Astrocyte (in vitro differentiated cells and primary cell): ENCODE measurements at regions not wholly inside any gene's neighbourhood (a gene's known extent, or its start where the extent isn't known, plus 50 kb on each side); places are given as distances from the start of the nearest gene placed in this dataset.

Source experiments
- DNase-seq: peaks from one replicate; pipeline ENCODE4 v3.0.0-alpha.2; 2010; ENCODE audit warnings: low read depth
- FAIRE-seq: peaks from 2 replicates; lab custom pipeline; 2011; peaks lifted over from hg19 to GRCh38; lab: Jason Lieb, UNC
- H2AFZ ChIP-seq: 2 replicates; pipeline ENCODE4 v1.6.0; 2012; ENCODE audit warnings: low read depth, low read length, inconsistent platforms
- H3K27ac ChIP-seq: 2 replicates; pipeline ENCODE4 v1.5.1; 2011; ENCODE audit warnings: low read depth, low read length, inconsistent platforms
- H3K27me3 ChIP-seq: 2 replicates; pipeline ENCODE4 v1.6.0; 2011; ENCODE audit warnings: low read length, inconsistent platforms; ENCODE audit not compliant: insufficient read depth
- H3K36me3 ChIP-seq: 2 replicates; pipeline ENCODE4 v1.5.1; 2011; ENCODE audit warnings: low read length, inconsistent platforms; ENCODE audit not compliant: insufficient read depth
- H3K4me1 ChIP-seq: 2 replicates; pipeline ENCODE4 v1.5.1; 2011; ENCODE audit warnings: low read length, inconsistent platforms; ENCODE audit not compliant: insufficient read depth
- H3K4me2 ChIP-seq: 2 replicates; pipeline ENCODE4 v1.6.0; 2012; ENCODE audit warnings: low read length, inconsistent platforms
- H3K4me3 ChIP-seq: 2 replicates; pipeline ENCODE4 v1.5.1; 2011; ENCODE audit warnings: low read depth, mild to moderate bottlenecking, low read length, inconsistent platforms; ENCODE audit not compliant: insufficient read depth
- H3K79me2 ChIP-seq: 2 replicates; pipeline ENCODE4 v1.6.0; 2012; ENCODE audit warnings: mild to moderate bottlenecking, low read length, inconsistent platforms; ENCODE audit not compliant: insufficient read depth
- H3K9ac ChIP-seq: 2 replicates; pipeline ENCODE4 v1.6.0; 2012; ENCODE audit warnings: mild to moderate bottlenecking, low read length, inconsistent platforms
- H3K9me3 ChIP-seq: 2 replicates; pipeline ENCODE4 v1.5.1; 2012; ENCODE audit warnings: low read depth, mild to moderate bottlenecking, low read length, inconsistent platforms; ENCODE audit not compliant: insufficient read depth
- H4K20me1 ChIP-seq: 2 replicates; pipeline ENCODE4 v1.6.0; 2012; ENCODE audit warnings: low read length, inconsistent platforms; ENCODE audit not compliant: insufficient read depth
- H3K27ac Mint-ChIP-seq: one replicate; pipeline ENCODE4 v1.8.0; 2021; ENCODE audit warnings: mild to moderate bottlenecking, mixed read lengths; ENCODE audit not compliant: unreplicated experiment
- H3K27me3 Mint-ChIP-seq: one replicate; pipeline ENCODE4 v1.8.0; 2021; ENCODE audit warnings: low read depth, mixed read lengths; ENCODE audit not compliant: unreplicated experiment
- H3K36me3 Mint-ChIP-seq: one replicate; pipeline ENCODE4 v1.8.0; 2021; ENCODE audit warnings: low read depth, mixed read lengths; ENCODE audit not compliant: unreplicated experiment
- H3K4me1 Mint-ChIP-seq: one replicate; pipeline ENCODE4 v1.8.0; 2021; ENCODE audit warnings: low read depth, mixed read lengths; ENCODE audit not compliant: unreplicated experiment
- H3K4me3 Mint-ChIP-seq: one replicate; pipeline ENCODE4 v1.8.0; 2021; ENCODE audit warnings: mild to moderate bottlenecking, moderate library complexity, mixed read lengths; ENCODE audit not compliant: unreplicated experiment
- H3K9me3 Mint-ChIP-seq: one replicate; pipeline ENCODE4 v1.8.0; 2021; ENCODE audit warnings: mild to moderate bottlenecking, mixed read lengths; ENCODE audit not compliant: unreplicated experiment
- EZH2 ChIP-seq: IDR thresholded peaks from 2 replicates; pipeline ENCODE4 v1.6.1; 2012; ENCODE audit warnings: mild to moderate bottlenecking, low read length, inconsistent platforms; ENCODE audit not compliant: insufficient read depth
- TF ChIP-seq, protein P1 (sequence below): IDR thresholded peaks from 2 replicates; pipeline ENCODE4 v1.5.1; 2011; ENCODE audit warnings: low read depth, mild to moderate bottlenecking, inconsistent platforms, low read length, moderate library complexity; ENCODE audit not compliant: insufficient read depth

DNA sequence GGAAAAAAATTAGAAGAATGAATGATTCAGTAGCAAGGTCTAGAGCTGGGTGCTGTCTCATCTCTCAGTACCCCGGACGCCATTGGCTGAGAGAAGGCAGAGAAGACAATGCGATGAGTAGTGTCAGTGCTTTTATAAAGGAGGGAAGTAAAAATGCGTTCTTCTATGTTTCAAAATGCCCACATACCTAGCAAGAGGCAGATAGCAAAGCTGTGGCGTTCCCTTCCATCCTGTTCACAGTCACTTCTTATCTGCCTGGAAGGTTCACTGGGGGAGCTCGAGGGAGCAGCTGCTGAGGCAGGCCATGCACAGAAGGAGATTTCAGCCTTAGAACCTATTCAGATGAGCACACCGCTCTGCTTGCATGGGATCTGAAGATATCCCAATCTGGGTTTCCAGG, 234.0 kb downstream of the RPLP1 start:
- Histone ChIP-seq H3K4me3 (no peak overlapping the region), H3K27me3 (no peaks in the 10 kb centered on the region), H3K36me3 (no peaks in the 10 kb centered on the region), H3K79me2 (no peaks in the 10 kb centered on the region), H4K20me1 (no peaks in the 10 kb centered on the region), H3K4me2 (no peak overlapping the region), H3K4me1 (no peaks in the 10 kb centered on the region), H2AFZ (no peak overlapping the region), H3K9ac (no peak overlapping the region), H3K9me3 (peaks cover 25% of the 10 kb centered on the region), H3K27ac (no peak overlapping the region)
- Mint-ChIP-seq H3K4me1 (no peaks in the 10 kb centered on the region), H3K27me3 (peaks cover 40% of the 10 kb centered on the region), H3K9me3 (peaks cover 56% of the 10 kb centered on the region), H3K27ac (no peak overlapping the region), H3K36me3 (peaks cover 2% of the 10 kb centered on the region), H3K4me3 (no peak overlapping the region)
- DNase-seq (no peak), FAIRE-seq (no peak)
- TF ChIP-seq, protein P1, sequence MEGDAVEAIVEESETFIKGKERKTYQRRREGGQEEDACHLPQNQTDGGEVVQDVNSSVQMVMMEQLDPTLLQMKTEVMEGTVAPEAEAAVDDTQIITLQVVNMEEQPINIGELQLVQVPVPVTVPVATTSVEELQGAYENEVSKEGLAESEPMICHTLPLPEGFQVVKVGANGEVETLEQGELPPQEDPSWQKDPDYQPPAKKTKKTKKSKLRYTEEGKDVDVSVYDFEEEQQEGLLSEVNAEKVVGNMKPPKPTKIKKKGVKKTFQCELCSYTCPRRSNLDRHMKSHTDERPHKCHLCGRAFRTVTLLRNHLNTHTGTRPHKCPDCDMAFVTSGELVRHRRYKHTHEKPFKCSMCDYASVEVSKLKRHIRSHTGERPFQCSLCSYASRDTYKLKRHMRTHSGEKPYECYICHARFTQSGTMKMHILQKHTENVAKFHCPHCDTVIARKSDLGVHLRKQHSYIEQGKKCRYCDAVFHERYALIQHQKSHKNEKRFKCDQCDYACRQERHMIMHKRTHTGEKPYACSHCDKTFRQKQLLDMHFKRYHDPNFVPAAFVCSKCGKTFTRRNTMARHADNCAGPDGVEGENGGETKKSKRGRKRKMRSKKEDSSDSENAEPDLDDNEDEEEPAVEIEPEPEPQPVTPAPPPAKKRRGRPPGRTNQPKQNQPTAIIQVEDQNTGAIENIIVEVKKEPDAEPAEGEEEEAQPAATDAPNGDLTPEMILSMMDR, result no peak
- TF ChIP-seq EZH2, result no peak

- peaks cover 12% of the 10 kb centered on the region for H3K27me3 ChIP-seq
- H3K4me3 Mint-ChIP-seq, result no peak overlapping the region
- peaks cover 60% of the 10 kb centered on the region for H3K27me3 Mint-ChIP-seq
- no peak for TF ChIP-seq EZH2
- TF ChIP-seq, protein P1, result no peak
- no peaks in the 10 kb centered on the region for H3K4me1 ChIP-seq
- no peak overlapping the region for H3K27ac Mint-ChIP-seq
- no peak overlapping the region for H3K27ac ChIP-seq
- FAIRE-seq (no peak), DNase-seq (no peak)
- H2AFZ ChIP-seq, result no peak overlapping the region
- H3K4me2 ChIP-seq, result no peak overlapping the region
- H3K36me3 Mint-ChIP-seq, result no peaks in the 10 kb centered on the region
- peaks cover 43% of the 10 kb centered on the region for H3K9me3 Mint-ChIP-seq
- H3K79me2 ChIP-seq, result no peaks in the 10 kb centered on the region
- no peak overlapping the region for H3K4me3 ChIP-seq
- no peaks in the 10 kb centered on the region for H3K4me1 Mint-ChIP-seq
- no peak overlapping the region for H3K9ac ChIP-seq
- H3K9me3 ChIP-seq, result peaks cover 24% of the 10 kb centered on the region
- H4K20me1 ChIP-seq, result no peaks in the 10 kb centered on the region
- no peaks in the 10 kb centered on the region for H3K36me3 ChIP-seq
These were observed 236.5 kb downstream of the RPLP1 start for GRCh38 chr15:69689133-69689532.

DNA sequence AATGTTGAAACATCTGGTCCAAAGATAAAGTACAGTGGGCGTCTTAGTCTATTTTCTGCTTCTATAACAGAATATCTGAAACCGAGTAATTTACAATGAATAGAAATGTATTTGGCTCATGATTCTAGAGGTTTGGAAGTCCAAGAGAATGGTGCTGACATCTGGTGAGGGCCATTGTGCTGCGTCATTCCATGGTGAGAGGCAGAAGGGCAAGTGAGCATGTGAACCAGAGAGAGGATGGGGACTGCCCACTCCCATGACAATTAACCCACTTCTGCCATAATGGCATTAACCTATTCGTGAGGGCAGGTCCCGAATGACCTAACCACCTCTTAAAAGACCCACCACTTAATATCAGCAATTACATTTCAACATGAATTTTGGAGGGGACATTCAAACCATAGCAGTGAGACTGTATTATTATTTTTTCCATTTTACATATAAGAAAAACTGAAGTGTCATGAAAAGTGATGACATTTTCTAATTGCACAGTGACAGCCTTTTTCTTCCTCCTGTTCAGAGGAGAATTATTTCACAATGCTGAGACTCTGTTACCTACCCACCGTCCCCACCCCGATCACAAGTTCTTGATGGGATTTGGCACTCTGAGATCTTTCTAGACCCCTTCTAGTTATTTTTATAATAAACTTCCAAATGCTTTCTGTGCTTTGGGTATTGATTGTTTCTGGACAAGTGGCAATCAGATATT, 238.8 kb downstream of the RPLP1 start:
- Histone ChIP-seq H3K4me2 (no peak overlapping the region), H3K4me1 (no peaks in the 10 kb centered on the region), H3K9ac (no peak overlapping the region), H3K27ac (no peak overlapping the region), H4K20me1 (no peaks in the 10 kb centered on the region), H3K79me2 (no peaks in the 10 kb centered on the region), H3K27me3 (peaks cover 12% of the 10 kb centered on the region), H3K36me3 (no peaks in the 10 kb centered on the region), H3K9me3 (peaks cover 21% of the 10 kb centered on the region), H3K4me3 (no peak overlapping the region), H2AFZ (no peak overlapping the region)
- peaks cover 4% of the 10 kb centered on the region for H3K36me3 Mint-ChIP-seq
- DNase-seq (no peak), FAIRE-seq (no peak)
- TF ChIP-seq EZH2, result no peak
- TF ChIP-seq, protein P1, result no peak
- H3K9me3 Mint-ChIP-seq, result peaks cover 42% of the 10 kb centered on the region
- H3K4me3 Mint-ChIP-seq, result no peak overlapping the region
- peaks cover 71% of the 10 kb centered on the region for H3K27me3 Mint-ChIP-seq
- H3K27ac Mint-ChIP-seq, result no peak overlapping the region
- H3K4me1 Mint-ChIP-seq, result no peaks in the 10 kb centered on the region
